ENCODE measurements at regions not wholly inside any gene's neighbourhood (a gene's known extent, or its start where the extent isn't known, plus 50 kb on each side); places are given as distances from the start of the nearest gene placed in this dataset.

DNA sequence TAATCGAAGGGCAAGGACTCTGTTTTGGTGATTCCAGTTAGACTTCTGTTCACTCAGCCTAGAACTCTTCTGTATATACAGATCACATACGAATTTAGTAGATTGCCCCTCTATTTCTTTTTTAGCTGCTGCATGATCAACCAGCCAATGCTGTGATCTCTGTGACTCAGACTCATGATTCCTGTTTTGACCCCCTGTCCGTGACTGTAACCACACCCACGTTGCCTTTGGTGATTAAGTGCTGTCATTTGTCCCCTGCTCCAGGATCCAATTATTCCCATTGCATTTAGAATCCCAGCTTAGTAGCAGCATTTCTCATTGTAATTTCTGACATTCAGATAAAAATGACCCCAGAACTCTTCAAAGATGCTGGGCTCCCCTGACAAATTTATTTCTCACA is 545.7 kb downstream of the NPIPA7 start:
- TF ChIP-seq YY1 (IDR thresholded peaks at IDR 0.05; ENCODE audit: low read depth, low read length): no peak
- TF ChIP-seq, protein P1, sequence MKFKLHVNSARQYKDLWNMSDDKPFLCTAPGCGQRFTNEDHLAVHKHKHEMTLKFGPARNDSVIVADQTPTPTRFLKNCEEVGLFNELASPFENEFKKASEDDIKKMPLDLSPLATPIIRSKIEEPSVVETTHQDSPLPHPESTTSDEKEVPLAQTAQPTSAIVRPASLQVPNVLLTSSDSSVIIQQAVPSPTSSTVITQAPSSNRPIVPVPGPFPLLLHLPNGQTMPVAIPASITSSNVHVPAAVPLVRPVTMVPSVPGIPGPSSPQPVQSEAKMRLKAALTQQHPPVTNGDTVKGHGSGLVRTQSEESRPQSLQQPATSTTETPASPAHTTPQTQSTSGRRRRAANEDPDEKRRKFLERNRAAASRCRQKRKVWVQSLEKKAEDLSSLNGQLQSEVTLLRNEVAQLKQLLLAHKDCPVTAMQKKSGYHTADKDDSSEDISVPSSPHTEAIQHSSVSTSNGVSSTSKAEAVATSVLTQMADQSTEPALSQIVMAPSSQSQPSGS (IDR thresholded peaks at IDR 0.05; ENCODE audit: low read length): no peak
- TF ChIP-seq EP300 (IDR thresholded peaks at IDR 0.05; ENCODE audit: borderline replicate concordance in 1 of 2, low read depth in 2 of 2, low read length in 2 of 2): no peak
- no peak for TF ChIP-seq SP4 (IDR thresholded peaks at IDR 0.05; ENCODE audit: low read length)
- no peak for TF ChIP-seq GABPA (IDR thresholded peaks at IDR 0.05; ENCODE audit: borderline replicate concordance, insufficient read depth, low read length)
- no peak for TF ChIP-seq MAFK (IDR thresholded peaks at IDR 0.05; ENCODE audit: low read depth, low read length)
- TF ChIP-seq, protein P2, sequence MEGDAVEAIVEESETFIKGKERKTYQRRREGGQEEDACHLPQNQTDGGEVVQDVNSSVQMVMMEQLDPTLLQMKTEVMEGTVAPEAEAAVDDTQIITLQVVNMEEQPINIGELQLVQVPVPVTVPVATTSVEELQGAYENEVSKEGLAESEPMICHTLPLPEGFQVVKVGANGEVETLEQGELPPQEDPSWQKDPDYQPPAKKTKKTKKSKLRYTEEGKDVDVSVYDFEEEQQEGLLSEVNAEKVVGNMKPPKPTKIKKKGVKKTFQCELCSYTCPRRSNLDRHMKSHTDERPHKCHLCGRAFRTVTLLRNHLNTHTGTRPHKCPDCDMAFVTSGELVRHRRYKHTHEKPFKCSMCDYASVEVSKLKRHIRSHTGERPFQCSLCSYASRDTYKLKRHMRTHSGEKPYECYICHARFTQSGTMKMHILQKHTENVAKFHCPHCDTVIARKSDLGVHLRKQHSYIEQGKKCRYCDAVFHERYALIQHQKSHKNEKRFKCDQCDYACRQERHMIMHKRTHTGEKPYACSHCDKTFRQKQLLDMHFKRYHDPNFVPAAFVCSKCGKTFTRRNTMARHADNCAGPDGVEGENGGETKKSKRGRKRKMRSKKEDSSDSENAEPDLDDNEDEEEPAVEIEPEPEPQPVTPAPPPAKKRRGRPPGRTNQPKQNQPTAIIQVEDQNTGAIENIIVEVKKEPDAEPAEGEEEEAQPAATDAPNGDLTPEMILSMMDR (IDR thresholded peaks at IDR 0.05; ENCODE audit: control extremely low read depth in 1 of 3, insufficient read depth in 1 of 3, low read depth in 1 of 3, low read length in 3 of 3): no peak
- TF ChIP-seq, protein P3, sequence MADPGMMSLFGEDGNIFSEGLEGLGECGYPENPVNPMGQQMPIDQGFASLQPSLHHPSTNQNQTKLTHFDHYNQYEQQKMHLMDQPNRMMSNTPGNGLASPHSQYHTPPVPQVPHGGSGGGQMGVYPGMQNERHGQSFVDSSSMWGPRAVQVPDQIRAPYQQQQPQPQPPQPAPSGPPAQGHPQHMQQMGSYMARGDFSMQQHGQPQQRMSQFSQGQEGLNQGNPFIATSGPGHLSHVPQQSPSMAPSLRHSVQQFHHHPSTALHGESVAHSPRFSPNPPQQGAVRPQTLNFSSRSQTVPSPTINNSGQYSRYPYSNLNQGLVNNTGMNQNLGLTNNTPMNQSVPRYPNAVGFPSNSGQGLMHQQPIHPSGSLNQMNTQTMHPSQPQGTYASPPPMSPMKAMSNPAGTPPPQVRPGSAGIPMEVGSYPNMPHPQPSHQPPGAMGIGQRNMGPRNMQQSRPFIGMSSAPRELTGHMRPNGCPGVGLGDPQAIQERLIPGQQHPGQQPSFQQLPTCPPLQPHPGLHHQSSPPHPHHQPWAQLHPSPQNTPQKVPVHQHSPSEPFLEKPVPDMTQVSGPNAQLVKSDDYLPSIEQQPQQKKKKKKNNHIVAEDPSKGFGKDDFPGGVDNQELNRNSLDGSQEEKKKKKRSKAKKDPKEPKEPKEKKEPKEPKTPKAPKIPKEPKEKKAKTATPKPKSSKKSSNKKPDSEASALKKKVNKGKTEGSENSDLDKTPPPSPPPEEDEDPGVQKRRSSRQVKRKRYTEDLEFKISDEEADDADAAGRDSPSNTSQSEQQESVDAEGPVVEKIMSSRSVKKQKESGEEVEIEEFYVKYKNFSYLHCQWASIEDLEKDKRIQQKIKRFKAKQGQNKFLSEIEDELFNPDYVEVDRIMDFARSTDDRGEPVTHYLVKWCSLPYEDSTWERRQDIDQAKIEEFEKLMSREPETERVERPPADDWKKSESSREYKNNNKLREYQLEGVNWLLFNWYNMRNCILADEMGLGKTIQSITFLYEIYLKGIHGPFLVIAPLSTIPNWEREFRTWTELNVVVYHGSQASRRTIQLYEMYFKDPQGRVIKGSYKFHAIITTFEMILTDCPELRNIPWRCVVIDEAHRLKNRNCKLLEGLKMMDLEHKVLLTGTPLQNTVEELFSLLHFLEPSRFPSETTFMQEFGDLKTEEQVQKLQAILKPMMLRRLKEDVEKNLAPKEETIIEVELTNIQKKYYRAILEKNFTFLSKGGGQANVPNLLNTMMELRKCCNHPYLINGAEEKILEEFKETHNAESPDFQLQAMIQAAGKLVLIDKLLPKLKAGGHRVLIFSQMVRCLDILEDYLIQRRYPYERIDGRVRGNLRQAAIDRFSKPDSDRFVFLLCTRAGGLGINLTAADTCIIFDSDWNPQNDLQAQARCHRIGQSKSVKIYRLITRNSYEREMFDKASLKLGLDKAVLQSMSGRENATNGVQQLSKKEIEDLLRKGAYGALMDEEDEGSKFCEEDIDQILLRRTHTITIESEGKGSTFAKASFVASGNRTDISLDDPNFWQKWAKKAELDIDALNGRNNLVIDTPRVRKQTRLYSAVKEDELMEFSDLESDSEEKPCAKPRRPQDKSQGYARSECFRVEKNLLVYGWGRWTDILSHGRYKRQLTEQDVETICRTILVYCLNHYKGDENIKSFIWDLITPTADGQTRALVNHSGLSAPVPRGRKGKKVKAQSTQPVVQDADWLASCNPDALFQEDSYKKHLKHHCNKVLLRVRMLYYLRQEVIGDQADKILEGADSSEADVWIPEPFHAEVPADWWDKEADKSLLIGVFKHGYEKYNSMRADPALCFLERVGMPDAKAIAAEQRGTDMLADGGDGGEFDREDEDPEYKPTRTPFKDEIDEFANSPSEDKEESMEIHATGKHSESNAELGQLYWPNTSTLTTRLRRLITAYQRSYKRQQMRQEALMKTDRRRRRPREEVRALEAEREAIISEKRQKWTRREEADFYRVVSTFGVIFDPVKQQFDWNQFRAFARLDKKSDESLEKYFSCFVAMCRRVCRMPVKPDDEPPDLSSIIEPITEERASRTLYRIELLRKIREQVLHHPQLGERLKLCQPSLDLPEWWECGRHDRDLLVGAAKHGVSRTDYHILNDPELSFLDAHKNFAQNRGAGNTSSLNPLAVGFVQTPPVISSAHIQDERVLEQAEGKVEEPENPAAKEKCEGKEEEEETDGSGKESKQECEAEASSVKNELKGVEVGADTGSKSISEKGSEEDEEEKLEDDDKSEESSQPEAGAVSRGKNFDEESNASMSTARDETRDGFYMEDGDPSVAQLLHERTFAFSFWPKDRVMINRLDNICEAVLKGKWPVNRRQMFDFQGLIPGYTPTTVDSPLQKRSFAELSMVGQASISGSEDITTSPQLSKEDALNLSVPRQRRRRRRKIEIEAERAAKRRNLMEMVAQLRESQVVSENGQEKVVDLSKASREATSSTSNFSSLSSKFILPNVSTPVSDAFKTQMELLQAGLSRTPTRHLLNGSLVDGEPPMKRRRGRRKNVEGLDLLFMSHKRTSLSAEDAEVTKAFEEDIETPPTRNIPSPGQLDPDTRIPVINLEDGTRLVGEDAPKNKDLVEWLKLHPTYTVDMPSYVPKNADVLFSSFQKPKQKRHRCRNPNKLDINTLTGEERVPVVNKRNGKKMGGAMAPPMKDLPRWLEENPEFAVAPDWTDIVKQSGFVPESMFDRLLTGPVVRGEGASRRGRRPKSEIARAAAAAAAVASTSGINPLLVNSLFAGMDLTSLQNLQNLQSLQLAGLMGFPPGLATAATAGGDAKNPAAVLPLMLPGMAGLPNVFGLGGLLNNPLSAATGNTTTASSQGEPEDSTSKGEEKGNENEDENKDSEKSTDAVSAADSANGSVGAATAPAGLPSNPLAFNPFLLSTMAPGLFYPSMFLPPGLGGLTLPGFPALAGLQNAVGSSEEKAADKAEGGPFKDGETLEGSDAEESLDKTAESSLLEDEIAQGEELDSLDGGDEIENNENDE (IDR thresholded peaks at IDR 0.05; ENCODE audit: insufficient replicate concordance, low read length): no peak
- TF ChIP-seq, protein P4, sequence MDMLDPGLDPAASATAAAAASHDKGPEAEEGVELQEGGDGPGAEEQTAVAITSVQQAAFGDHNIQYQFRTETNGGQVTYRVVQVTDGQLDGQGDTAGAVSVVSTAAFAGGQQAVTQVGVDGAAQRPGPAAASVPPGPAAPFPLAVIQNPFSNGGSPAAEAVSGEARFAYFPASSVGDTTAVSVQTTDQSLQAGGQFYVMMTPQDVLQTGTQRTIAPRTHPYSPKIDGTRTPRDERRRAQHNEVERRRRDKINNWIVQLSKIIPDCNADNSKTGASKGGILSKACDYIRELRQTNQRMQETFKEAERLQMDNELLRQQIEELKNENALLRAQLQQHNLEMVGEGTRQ (IDR thresholded peaks at IDR 0.05; ENCODE audit: low read length): no peak

Measured in H1 (cell line).